NOMO-1 treated with DMSO at 0.1 percent for 48 hours (cell line): ENCODE measurements at regions not wholly inside any gene's neighbourhood (a gene's known extent, or its start where the extent isn't known, plus 50 kb on each side); places are given as distances from the start of the nearest gene placed in this dataset.

Experiments used
- DNase-seq: peaks from one replicate; lab custom pipeline; 2025; ENCODE audit not compliant: unreplicated experiment; lab: John Stamatoyannopoulos, UW

- DNase-seq = no peak
These were observed 296.2 kb upstream of the CDH5 start for GRCh38 chr16:66070140-66070917.

GRCh38 chr16:66069587-66069986 is 296.9 kb upstream of the CDH5 start:
- no peak for DNase-seq

GRCh38 chr16:66066404-66066803 is 300.1 kb upstream of the CDH5 start:
- no peak for DNase-seq

GRCh38 chr16:66065925-66066324 is 300.6 kb upstream of the CDH5 start:
- DNase-seq = no peak

DNA sequence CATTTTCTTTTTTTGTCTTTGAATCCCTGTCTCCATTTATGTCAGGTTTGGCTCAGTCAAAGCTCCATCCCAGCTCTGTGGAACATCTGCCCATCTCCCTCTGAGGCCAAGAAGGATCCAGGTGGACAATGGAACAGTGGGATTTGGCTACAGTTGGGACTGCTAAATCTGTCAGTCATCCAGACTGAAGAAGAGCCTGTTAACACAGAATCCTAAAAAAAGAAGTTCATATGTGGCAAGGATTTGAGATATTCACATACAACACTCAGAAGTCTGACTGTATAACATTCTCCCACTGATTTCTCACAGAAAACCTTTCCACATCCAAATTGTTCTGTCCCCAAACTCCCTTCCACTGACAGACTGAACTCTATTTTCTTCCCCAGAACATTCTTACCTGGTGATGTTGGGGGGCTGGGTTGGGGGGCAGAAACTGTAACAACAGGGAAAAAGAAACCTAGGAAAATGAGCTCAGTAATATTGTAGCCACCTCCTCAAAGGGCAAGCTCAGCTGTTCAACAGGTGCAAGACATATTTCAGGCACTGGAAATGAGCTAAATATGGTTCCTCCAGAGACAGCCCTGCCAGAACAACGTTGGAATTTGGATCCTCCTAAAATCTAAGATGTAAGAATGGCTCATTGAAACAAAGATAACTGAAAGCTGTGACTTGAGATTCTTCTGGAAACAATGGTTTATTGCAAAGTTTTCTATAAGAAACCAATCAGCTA is 301.5 kb upstream of the CDH5 start:
- no peak for DNase-seq

GRCh38 chr16:66058832-66059231 is 307.7 kb upstream of the CDH5 start:
- DNase-seq = no peak

GRCh38 chr16:66058172-66058691 is 308.3 kb upstream of the CDH5 start:
- DNase-seq = no peak

DNA sequence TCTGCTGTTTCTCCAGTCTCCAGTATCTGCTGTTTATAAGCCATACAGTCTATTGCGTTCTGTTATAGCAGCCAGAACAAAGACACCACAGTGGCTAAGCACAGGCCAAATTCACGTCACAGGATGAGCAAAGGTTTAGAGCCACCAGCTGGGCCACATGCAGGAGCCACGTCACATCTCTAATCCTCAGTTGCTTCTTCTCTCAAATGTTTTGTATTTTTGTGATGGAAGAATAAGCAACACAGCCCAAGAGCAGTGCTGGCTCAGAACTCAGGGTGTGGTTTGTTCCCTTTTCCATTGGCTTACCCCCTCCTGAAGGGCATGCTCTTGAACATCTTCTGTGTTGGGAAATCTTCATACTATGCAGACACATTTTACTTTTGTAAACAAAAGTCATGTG is 309.4 kb upstream of the CDH5 start:
- no peak for DNase-seq

- no peak for DNase-seq
These were observed 312.4 kb upstream of the CDH5 start for GRCh38 chr16:66054095-66054494.

DNA sequence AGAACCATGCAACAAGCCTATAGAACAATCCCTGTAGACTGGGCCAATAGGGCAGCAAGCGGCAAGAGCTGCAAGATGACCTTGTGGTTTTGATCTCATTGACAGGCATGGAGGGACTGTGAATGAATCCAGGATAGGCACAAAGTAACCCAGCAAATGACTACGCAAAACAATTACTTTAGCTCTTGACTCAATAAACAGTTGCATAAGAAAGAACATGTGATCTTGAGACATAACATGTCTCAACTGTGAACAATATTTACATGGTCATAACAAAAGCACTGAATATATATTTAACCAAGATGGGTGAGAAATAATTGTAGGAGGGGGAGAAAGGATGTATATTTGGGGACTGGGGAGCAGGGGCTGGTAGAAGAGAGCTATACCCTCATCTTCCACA is 313.7 kb upstream of the CDH5 start:
- peak; percentile 26 for DNase-seq

DNA sequence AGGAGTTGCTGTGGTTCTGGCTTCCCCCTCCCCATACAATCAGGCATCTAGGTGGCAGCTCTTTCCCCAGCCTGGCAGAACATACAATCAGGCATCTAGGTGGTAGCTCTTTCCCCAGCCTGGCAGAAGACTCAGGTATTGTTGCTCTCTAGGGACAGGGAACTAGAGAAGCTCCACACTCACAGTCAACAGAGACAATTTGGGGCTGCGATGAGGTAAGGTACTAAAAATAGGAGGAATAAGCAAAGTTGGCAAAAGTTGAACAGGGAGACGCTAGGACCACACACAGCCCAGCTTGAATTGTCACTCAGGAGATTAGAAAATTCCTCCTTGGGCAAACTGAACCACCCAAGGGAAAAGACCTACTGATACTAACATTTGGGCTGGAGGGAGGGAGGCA is 315.5 kb upstream of the CDH5 start:
- DNase-seq = no peak

DNA sequence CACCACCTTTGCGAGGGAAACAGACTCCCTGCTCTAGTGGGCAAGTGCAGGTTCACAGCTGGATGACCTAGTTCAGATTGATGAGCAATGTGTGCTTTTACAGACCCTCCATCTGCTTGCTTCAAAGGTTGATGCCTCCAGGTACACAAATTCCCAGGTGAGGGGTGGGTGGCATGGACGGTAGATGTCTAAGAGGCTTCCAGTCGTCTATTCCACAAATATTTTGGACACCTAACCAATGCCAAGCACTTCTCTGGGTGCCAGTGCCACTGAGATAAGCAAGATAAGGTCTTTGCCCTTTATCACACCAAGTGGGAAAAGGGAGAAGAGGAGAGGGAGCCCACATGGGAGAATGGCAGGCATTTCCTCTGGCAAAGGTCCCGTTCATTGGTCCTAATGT is 316.6 kb upstream of the CDH5 start:
- no peak for DNase-seq

- DNase-seq = no peak
These were observed 320.9 kb upstream of the CDH5 start for GRCh38 chr16:66045626-66046025.

- no peak for DNase-seq
These were observed 321.9 kb upstream of the CDH5 start for GRCh38 chr16:66044556-66044955.

DNA sequence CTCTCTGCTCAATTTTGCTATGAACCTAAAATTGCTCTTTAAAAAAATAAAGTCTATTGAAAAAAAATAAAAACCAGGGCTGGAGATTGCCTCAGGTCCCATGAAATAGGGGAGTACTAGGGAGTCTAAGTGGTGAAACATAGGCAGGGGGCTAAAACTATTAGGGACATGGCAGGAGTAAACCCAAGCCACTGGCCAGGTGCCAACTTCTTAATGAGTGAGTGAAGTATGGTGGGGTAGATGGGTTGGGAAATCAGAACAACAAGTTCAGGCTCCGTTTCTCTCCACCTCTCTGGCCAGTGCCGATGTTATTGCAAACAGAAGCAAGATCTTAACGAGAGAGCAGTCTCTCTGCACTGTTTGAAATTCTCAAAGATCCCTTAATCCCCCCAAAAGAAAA is 322.4 kb upstream of the CDH5 start:
- no peak for DNase-seq

DNA sequence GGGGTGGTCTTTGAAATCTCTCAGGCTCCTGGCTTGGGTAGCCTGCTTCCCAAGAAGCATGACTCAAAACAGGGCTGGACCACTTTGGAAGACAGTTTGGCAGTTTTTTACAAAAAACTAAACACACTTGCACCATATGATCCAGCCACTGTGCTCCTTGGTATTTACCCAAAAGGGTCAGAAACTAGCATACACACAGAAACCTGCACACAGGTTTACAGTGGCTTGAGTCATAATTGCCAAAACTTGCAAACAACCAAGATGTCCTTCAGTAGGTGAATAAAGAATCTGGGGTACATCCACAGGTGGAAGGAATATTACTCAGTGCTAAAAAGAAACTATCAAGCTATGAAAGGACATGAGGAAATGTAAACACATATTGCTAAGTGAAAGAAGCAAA is 323.2 kb upstream of the CDH5 start:
- DNase-seq = no peak

- peak; percentile 11 for DNase-seq
These were observed 324.1 kb upstream of the CDH5 start for GRCh38 chr16:66042341-66042740.

- no peak for DNase-seq
These were observed 324.6 kb upstream of the CDH5 start for GRCh38 chr16:66041907-66042306.

GRCh38 chr16:66039793-66040192 is 326.7 kb upstream of the CDH5 start:
- no peak for DNase-seq

DNA sequence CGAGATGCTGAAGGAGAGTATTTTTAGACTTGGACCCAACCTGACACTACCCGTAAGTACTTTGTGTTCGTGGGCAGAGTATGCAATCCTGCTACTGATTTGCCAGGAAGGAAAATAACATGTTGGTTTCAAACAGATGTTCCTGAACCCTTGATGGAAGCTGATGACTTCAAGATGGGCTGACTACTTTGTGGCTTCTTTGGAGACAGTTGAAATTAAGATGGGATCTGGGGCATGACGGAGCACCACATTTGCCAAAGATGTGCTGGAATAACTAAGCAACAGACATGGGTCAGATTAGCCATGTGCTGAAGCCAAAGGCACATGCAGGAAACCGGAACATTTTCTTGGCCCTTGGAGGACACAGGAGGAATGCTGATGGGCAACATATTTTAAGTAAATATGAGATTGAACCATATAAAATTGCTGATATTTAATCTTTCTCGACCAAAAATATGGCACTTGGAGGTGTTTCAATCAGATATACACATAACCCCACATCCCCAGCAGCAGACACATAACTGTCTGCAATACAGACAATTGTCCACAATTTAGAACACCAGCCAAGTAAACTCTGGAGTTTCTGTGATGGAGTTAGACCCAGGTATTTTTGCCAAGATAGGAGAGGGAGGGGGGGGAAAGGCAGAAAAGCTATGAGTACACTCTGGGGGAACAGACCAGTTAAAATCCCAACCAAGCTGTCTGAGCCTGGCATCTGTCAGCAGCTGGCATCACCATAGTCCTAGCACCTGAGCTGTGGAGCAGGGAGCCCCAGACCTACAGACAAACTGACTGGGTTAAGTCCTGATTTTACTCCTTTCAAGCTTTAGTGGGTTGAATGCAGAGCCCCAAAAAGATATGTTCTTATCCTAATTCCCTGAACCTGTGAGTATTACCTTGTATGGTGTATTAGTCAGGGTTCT is 329.4 kb upstream of the CDH5 start:
- no peak for DNase-seq

GRCh38 chr16:66036184-66036583 is 330.3 kb upstream of the CDH5 start:
- no peak for DNase-seq
